ENCODE measurements at regions not wholly inside any gene's neighbourhood (a gene's known extent, or its start where the extent isn't known, plus 50 kb on each side); places are given as distances from the start of the nearest gene placed in this dataset.
A peak's percentile ranks its signal among the peaks of the same experiment; 100 is the strongest.

DNA sequence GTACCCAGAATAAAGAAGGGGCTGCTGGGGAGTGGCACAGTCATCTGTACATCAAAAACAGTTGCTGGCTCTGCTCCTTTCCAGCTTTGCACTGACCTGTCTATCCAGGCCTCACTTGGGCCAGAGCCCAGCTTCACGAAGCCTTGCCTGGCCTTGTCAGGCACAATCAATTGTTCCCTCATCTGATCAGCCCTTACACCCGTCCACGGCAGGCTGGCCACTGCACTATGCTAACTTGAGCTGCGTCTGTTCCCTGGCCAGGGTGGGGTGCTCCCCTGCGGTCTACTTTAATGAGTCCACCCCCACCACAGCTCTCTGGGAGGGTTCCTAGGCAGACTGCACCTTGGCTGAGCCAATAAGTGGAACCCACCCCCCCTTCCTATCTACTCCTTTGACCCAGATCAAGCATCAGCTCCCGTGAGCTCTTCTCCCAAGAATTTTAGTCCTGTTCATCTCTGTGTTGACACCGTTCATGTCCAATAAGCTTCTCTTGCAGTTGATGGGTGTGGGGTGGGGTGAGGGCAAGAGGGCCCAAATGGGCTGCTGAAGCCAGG is 74.3 kb upstream of the MLN start:
- no peak for DNase-seq
- H3K36me3 ChIP-seq = no peaks in the 10 kb centered on the region
- H3K27me3 ChIP-seq = no peaks in the 10 kb centered on the region
- no peak overlapping the region for H3K4me3 ChIP-seq
- no peak overlapping the region for H3K27ac ChIP-seq
- no peaks in the 10 kb centered on the region for H3K4me1 ChIP-seq
- intact Hi-C loops (cut with DNase I) = no loop called here
- 54% methylated on average over 5 of the region's 7 CpGs for WGBS (ENCODE audit: insufficient coverage, low coverage, low lambda C conversion rate, missing lambda C conversion rate)
- TF ChIP-seq, protein P1, sequence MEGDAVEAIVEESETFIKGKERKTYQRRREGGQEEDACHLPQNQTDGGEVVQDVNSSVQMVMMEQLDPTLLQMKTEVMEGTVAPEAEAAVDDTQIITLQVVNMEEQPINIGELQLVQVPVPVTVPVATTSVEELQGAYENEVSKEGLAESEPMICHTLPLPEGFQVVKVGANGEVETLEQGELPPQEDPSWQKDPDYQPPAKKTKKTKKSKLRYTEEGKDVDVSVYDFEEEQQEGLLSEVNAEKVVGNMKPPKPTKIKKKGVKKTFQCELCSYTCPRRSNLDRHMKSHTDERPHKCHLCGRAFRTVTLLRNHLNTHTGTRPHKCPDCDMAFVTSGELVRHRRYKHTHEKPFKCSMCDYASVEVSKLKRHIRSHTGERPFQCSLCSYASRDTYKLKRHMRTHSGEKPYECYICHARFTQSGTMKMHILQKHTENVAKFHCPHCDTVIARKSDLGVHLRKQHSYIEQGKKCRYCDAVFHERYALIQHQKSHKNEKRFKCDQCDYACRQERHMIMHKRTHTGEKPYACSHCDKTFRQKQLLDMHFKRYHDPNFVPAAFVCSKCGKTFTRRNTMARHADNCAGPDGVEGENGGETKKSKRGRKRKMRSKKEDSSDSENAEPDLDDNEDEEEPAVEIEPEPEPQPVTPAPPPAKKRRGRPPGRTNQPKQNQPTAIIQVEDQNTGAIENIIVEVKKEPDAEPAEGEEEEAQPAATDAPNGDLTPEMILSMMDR (IDR thresholded peaks at IDR 0.05) = no peak
- no peak for TF ChIP-seq POLR2A (IDR thresholded peaks at IDR 0.05)
- H3K9me3 ChIP-seq = no peaks in the 10 kb centered on the region
- ATAC-seq = peak in 2 of 4 donors; percentile 35 to 61

DNA sequence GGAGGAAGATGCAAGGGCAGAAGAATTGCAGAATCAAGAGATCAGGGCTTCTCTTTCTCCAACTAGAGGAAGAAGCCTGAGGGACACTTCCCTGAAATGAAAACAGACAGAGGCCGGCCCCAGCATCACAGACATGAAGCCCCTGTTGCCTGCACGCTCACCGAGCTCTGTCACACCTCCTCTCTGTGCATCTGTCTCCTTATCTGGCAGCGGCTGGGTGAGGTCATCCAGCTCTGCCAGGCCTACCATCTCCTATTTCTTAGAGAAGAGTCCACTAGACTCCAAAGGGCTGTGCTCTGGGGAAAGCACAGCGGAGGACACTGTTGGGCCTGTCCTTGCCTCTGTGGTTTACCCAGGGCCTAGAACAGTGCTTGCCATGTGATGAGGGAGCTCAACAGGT is 71.9 kb upstream of the MLN start:
- TF ChIP-seq POLR2A (IDR thresholded peaks at IDR 0.05) = no peak
- TF ChIP-seq, protein P1 (IDR thresholded peaks at IDR 0.05) = no peak
- no peak for DNase-seq
- intact Hi-C loops (cut with DNase I) = no loop called here
- H3K9me3 ChIP-seq = no peaks in the 10 kb centered on the region
- no peaks in the 10 kb centered on the region for H3K4me1 ChIP-seq
- H3K27me3 ChIP-seq = no peaks in the 10 kb centered on the region
- no peaks in the 10 kb centered on the region for H3K36me3 ChIP-seq
- 91% methylated on average over 4 of the region's 5 CpGs for WGBS (ENCODE audit: insufficient coverage, low coverage, low lambda C conversion rate, missing lambda C conversion rate)
- no peak overlapping the region for H3K27ac ChIP-seq
- no peak for ATAC-seq
- H3K4me3 ChIP-seq = no peak overlapping the region

- DNase-seq = no peak
- Histone ChIP-seq H3K36me3 (no peaks in the 10 kb centered on the region), H3K4me1 (no peaks in the 10 kb centered on the region), H3K9me3 (no peaks in the 10 kb centered on the region), H3K4me3 (no peak overlapping the region), H3K27me3 (no peaks in the 10 kb centered on the region), H3K27ac (no peak overlapping the region)
- TF ChIP-seq POLR2A (IDR thresholded peaks at IDR 0.05) = no peak
- TF ChIP-seq, protein P1 (IDR thresholded peaks at IDR 0.05) = no peak
- no peak for ATAC-seq
- 61% methylated on average over 3 of the region's 6 CpGs for WGBS (ENCODE audit: insufficient coverage, low coverage, low lambda C conversion rate, missing lambda C conversion rate)
- intact Hi-C loops (cut with DNase I) = no loop called here
These were observed 71.4 kb upstream of the MLN start for GRCh38 chr6:33875141-33875581.

GRCh38 chr6:33874136-33874760 is 70.4 kb upstream of the MLN start:
- intact Hi-C loops (cut with DNase I) = no loop called here
- no peaks in the 10 kb centered on the region for H3K9me3 ChIP-seq

More at GRCh38 chr6:33874136-33874760, 70.4 kb upstream of the MLN start:
- no peaks in the 10 kb centered on the region for H3K27me3 ChIP-seq
- no peak for ATAC-seq
- no peak overlapping the region for H3K4me3 ChIP-seq
- H3K36me3 ChIP-seq = no peaks in the 10 kb centered on the region
- H3K27ac ChIP-seq = no peak overlapping the region
- 71% methylated on average over 8 of the region's 17 CpGs for WGBS (ENCODE audit: insufficient coverage, low coverage, low lambda C conversion rate, missing lambda C conversion rate)
- DNase-seq = peak in 1 of 3 donors; percentile 9
- H3K4me1 ChIP-seq = no peaks in the 10 kb centered on the region
- TF ChIP-seq, protein P1 (IDR thresholded peaks at IDR 0.05) = no peak
- no peak for TF ChIP-seq POLR2A (IDR thresholded peaks at IDR 0.05)
